ENCODE measurements at regions not wholly inside any gene's neighbourhood (a gene's known extent, or its start where the extent isn't known, plus 50 kb on each side); places are given as distances from the start of the nearest gene placed in this dataset.

DNA sequence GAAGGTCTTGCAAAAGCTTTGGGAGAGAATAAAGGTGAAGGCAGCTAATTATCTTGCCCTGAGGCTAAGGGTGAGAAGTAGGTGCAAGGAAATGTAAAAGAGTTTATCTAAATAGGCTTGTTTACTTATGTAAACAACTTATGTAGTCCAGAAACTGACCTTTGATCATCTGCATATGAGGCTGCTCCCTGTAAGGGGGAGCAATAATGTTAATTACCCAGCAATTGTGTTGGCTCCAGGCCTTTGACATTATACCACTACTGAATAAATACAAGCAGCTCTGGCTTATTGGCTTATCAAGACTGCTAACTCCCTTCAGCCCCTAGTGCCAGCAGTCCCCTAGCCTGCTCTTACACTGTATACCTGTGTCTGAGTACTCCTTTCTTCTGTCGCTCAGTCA is 303.7 kb upstream of the GNPDA2 start:
- Histone ChIP-seq H2AFZ (ENCODE audit: control insufficient read depth, low read depth, low read length) (no peak overlapping the region), H4K20me1 (ENCODE audit: control insufficient read depth, insufficient read depth) (no peaks in the 10 kb centered on the region), H3K4me3 (no peak overlapping the region), H3K9ac (ENCODE audit: control insufficient read depth, insufficient read depth, low read length) (no peak overlapping the region), H3K27ac (ENCODE audit: control insufficient read depth, insufficient read depth) (no peak overlapping the region), H3K4me2 (ENCODE audit: control insufficient read depth, insufficient read depth) (no peak overlapping the region), H3K9me3 (replicated peaks; ENCODE audit: control insufficient read depth, insufficient read depth, low read length) (no peaks in the 10 kb centered on the region), H3K79me2 (ENCODE audit: control insufficient read depth, insufficient read depth, low read length) (no peaks in the 10 kb centered on the region), H3K4me1 (ENCODE audit: control insufficient read depth, insufficient read depth, low read length) (no peaks in the 10 kb centered on the region), H3K27me3 (replicated peaks in 1 of 2; ENCODE audit: control insufficient read depth in 2 of 2, insufficient read depth in 2 of 2, low read length in 1 of 2) (no peaks in the 10 kb centered on the region), H3K36me3 (ENCODE audit: control insufficient read depth in 2 of 2, insufficient read depth in 2 of 2, low read length in 1 of 2) (no peaks in the 10 kb centered on the region)
- BruUV-seq (replicated peaks) = no TSS peak
- SMC1A ChIA-PET (ENCODE audit: uncharacterized antibody, unreplicated experiment) = no interaction called here
- RAD21 ChIA-PET (ENCODE audit: unreplicated experiment) = no interaction called here
- in situ Hi-C loops (cut with MboI) (no loop called here), intact Hi-C loops (cut with micrococcal nuclease; ENCODE audit: unreplicated experiment) (no loop called here)
- CTCF ChIA-PET = no interaction called here
- TF ChIP-seq BRCA1 (IDR thresholded peaks at IDR 0.05; ENCODE audit: low read depth, low read length) = no peak
- TF ChIP-seq, protein P1, sequence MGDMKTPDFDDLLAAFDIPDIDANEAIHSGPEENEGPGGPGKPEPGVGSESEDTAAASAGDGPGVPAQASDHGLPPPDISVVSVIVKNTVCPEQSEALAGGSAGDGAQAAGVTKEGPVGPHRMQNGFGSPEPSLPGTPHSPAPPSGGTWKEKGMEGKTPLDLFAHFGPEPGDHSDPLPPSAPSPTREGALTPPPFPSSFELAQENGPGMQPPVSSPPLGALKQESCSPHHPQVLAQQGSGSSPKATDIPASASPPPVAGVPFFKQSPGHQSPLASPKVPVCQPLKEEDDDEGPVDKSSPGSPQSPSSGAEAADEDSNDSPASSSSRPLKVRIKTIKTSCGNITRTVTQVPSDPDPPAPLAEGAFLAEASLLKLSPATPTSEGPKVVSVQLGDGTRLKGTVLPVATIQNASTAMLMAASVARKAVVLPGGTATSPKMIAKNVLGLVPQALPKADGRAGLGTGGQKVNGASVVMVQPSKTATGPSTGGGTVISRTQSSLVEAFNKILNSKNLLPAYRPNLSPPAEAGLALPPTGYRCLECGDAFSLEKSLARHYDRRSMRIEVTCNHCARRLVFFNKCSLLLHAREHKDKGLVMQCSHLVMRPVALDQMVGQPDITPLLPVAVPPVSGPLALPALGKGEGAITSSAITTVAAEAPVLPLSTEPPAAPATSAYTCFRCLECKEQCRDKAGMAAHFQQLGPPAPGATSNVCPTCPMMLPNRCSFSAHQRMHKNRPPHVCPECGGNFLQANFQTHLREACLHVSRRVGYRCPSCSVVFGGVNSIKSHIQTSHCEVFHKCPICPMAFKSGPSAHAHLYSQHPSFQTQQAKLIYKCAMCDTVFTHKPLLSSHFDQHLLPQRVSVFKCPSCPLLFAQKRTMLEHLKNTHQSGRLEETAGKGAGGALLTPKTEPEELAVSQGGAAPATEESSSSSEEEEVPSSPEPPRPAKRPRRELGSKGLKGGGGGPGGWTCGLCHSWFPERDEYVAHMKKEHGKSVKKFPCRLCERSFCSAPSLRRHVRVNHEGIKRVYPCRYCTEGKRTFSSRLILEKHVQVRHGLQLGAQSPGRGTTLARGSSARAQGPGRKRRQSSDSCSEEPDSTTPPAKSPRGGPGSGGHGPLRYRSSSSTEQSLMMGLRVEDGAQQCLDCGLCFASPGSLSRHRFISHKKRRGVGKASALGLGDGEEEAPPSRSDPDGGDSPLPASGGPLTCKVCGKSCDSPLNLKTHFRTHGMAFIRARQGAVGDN (IDR thresholded peaks at IDR 0.05) = no peak
- no peak for TF ChIP-seq POLR2A (IDR thresholded peaks at IDR 0.05; ENCODE audit: low read depth, low read length)
- TF ChIP-seq NR2C2 (IDR thresholded peaks at IDR 0.05; ENCODE audit: borderline replicate concordance, control insufficient read depth, insufficient read length, low read depth) = no peak
- TF ChIP-seq TCF12 (IDR thresholded peaks at IDR 0.05; ENCODE audit: low read depth, low read length) = no peak
- TF ChIP-seq HDAC2 (IDR thresholded peaks at IDR 0.05) = no peak
- no peak for TF ChIP-seq ETV6 (conservative IDR thresholded peaks at IDR 0.05 in 1 of 2, IDR thresholded peaks at IDR 0.05 in 1 of 2; ENCODE audit: borderline replicate concordance in 1 of 2, low read depth in 1 of 2)
- no peak for TF ChIP-seq HDAC6 (IDR thresholded peaks at IDR 0.05; ENCODE audit: unreplicated experiment)
- TF ChIP-seq SMAD5 (IDR thresholded peaks at IDR 0.05; ENCODE audit: low read depth) = no peak
- TF ChIP-seq, protein P2, sequence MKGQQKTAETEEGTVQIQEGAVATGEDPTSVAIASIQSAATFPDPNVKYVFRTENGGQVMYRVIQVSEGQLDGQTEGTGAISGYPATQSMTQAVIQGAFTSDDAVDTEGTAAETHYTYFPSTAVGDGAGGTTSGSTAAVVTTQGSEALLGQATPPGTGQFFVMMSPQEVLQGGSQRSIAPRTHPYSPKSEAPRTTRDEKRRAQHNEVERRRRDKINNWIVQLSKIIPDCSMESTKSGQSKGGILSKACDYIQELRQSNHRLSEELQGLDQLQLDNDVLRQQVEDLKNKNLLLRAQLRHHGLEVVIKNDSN (IDR thresholded peaks at IDR 0.05; ENCODE audit: borderline replicate concordance, extremely low read length, insufficient read depth, low read depth, low read length) = no peak
- TF ChIP-seq JUNB (IDR thresholded peaks at IDR 0.05) = no peak
- no peak for TF ChIP-seq ZNF274 (IDR thresholded peaks at IDR 0.05; ENCODE audit: insufficient read depth, insufficient read length)
- TF ChIP-seq POLR2AphosphoS2 (IDR thresholded peaks at IDR 0.05; ENCODE audit: low read depth, low read length) = no peak
- no peak for TF ChIP-seq NFYA (IDR thresholded peaks at IDR 0.05; ENCODE audit: borderline replicate concordance, low read depth, low read length)
- TF ChIP-seq RFX5 (IDR thresholded peaks at IDR 0.05; ENCODE audit: low read depth, low read length) = no peak
- POLR2A ChIA-PET = no interaction called here
- no peak for FAIRE-seq
- WGBS (ENCODE audit: insufficient coverage, insufficient replicate concordance, low lambda C conversion rate, missing lambda C conversion rate) = 35% methylated on average over 1 of the region's 1 CpG
- ATAC-seq = no peak
- no peak for DNase-seq (ENCODE audit: low read depth, low spot score)

All from GM12878 (cell line).